ENCODE measurements at regions not wholly inside any gene's neighbourhood (a gene's known extent, or its start where the extent isn't known, plus 50 kb on each side); places are given as distances from the start of the nearest gene placed in this dataset.

- H3K4me3 ChIP-seq (ENCODE audit: low read depth, low read length) = no peak overlapping the region
- no peak for TF ChIP-seq CTCF (IDR thresholded peaks at IDR 0.05; ENCODE audit: low read depth, low read length)
These were observed 117.4 kb upstream of the CHRM3 start for GRCh38 chr1:239268941-239269340.

GRCh38 chr1:239268007-239268406 is 118.4 kb upstream of the CHRM3 start:
- no peak overlapping the region for H3K4me3 ChIP-seq (ENCODE audit: low read depth, low read length)
- no peak for TF ChIP-seq CTCF (IDR thresholded peaks at IDR 0.05; ENCODE audit: low read depth, low read length)

- TF ChIP-seq CTCF (IDR thresholded peaks at IDR 0.05; ENCODE audit: low read depth, low read length) = no peak
- H3K4me3 ChIP-seq (ENCODE audit: low read depth, low read length) = no peak overlapping the region
These were observed 122.6 kb upstream of the CHRM3 start for GRCh38 chr1:239263801-239264200.

GRCh38 chr1:239262538-239262937 is 123.8 kb upstream of the CHRM3 start:
- no peak overlapping the region for H3K4me3 ChIP-seq (ENCODE audit: low read depth, low read length)
- TF ChIP-seq CTCF (IDR thresholded peaks at IDR 0.05; ENCODE audit: low read depth, low read length) = no peak

GRCh38 chr1:239261521-239261920 is 124.8 kb upstream of the CHRM3 start:
- no peak for TF ChIP-seq CTCF (IDR thresholded peaks at IDR 0.05; ENCODE audit: low read depth, low read length)
- no peak overlapping the region for H3K4me3 ChIP-seq (ENCODE audit: low read depth, low read length)

GRCh38 chr1:239260842-239261241 is 125.5 kb upstream of the CHRM3 start:
- no peak overlapping the region for H3K4me3 ChIP-seq (ENCODE audit: low read depth, low read length)
- TF ChIP-seq CTCF (IDR thresholded peaks at IDR 0.05; ENCODE audit: low read depth, low read length) = no peak

- no peak overlapping the region for H3K4me3 ChIP-seq (ENCODE audit: low read depth, low read length)
- no peak for TF ChIP-seq CTCF (IDR thresholded peaks at IDR 0.05; ENCODE audit: low read depth, low read length)
These were observed 130.7 kb upstream of the CHRM3 start for GRCh38 chr1:239255628-239256160.

Data from WI38 (cell line).